ENCODE measurements at regions not wholly inside any gene's neighbourhood (a gene's known extent, or its start where the extent isn't known, plus 50 kb on each side); places are given as distances from the start of the nearest gene placed in this dataset.

DNA sequence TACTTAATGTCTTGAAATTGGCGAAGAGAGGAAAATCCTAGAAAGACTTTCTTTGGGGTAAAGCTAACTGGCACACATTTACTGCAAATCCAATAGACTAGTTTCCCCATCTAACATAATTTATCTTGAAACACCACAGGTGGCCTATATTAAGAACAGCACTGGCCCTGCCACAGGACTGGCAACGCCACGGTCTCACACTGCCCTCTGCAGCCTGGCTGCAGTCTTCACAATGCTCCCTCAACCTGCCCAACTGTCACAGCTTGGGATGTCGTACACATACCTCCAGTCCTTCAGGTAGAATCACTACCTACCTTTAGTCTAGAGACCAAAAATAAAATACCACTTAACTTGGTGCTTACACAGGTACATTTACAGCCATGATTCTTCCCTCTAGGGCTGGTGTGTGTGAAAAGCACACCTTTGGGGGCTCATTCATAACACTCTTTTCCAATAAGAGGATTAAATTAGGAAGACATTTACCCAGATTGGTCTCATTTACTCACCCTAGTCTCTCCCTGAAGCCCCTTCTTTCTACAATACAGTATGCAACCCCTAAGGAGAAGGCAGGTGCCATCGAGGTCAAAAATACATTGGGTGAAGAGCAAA lies 222.2 kb downstream of the C1D start:
- peak; percentile 77 for DNase-seq

DNA sequence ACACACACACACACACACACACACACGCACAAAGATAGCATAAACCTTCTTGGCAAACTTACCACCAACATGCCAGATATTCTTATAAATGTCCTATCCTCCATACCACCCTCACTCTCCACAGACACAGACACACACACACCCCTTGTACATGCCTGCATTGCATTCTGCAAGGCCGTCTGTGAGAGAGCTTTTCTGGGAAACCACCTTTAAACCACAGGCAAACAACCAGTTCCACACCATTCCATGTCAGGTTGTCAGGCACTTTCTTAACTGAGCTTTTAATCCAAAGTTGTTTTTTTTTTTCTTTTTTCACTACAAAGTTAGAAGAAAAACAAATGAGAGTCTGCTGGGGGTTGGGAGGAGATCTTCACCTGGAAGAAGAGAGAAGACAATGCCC lies 221.1 kb downstream of the C1D start:
- no peak for DNase-seq

- no peak for DNase-seq
Measured at GRCh38 chr2:67842375-67842959, 220.3 kb downstream of the C1D start.

- DNase-seq: no peak
Measured at GRCh38 chr2:67844024-67844540, 218.7 kb downstream of the C1D start.

GRCh38 chr2:67845621-67846369 lies 217.0 kb downstream of the C1D start:
- no peak for DNase-seq

- DNase-seq: peak; percentile 95
Measured at GRCh38 chr2:67846370-67847070, 216.3 kb downstream of the C1D start.

DNA sequence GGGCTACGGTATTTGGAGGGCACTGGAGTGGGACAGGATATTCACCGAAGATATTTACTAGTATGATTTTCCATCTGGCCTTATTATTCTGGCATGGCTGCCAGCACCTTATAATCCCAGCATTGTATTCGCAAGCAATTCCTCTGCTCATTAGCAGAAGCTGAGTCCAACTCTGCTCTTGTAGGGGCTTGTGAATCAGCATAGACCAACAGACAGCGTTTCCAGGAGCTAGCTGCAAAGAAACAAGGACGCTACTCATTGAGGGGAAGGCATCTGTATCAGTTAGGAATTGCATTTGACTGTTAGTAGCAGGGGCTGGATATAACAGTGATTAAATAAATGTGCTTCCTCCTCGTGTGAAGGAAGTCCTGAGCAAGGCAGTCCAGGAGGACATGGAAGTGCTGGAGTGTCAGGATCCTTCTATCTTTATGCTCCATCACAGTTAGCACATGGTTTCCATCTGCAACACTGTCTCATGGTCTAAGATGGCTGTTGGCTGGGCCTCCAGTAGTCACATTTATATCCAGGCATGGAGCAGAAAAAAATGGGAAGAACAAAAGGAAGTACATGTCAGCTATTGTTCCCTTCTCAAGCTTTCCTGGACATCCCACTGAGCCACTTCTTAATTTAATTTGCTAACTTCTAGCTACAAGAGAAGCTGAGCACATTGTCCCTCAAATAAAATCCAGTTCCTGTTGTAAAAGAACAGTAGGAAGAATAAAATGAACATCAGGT lies 214.1 kb downstream of the C1D start:
- no peak for DNase-seq

DNA sequence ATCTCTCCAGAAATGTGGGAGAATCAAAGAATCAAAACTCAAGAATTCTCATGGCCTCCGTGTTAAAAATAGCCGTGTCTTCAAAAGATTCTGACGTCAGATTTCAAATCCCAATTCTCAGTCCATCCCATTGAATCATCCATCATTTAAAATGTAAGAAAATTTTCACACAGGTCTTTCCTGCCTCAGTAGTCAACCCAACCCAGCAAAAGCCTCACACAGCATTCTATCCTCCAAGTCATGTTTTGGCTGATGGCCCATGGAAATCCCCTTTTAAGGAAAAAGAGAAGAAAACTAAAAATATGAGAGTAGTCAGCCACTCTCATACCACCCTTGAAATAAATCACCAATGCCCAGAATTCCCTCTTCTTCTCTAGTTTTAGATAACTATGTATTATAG lies 211.8 kb downstream of the C1D start:
- no peak for DNase-seq

GRCh38 chr2:67851956-67852824 lies 210.6 kb downstream of the C1D start:
- peak; percentile 43 for DNase-seq

GRCh38 chr2:67854103-67854743 lies 208.6 kb downstream of the C1D start:
- no peak for DNase-seq

DNA sequence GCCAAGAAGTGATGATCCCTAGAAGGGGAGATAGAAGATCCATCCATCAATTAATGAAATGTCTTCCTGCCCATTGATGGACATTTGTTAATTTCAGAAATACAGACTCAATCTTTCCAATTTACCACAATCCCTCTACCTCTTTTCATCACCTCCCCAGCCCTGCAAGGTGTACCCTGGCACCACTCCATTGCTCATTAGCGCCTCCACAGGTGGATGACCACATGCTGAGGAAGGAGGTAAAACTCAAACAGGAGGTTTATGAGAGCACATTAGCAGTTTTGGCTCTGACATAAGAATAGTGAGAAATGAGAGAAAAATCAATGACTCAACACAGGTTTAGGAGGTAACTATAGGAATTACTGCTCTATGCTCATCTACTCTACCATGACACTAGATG lies 208.0 kb downstream of the C1D start:
- no peak for DNase-seq

- no peak for DNase-seq
Measured at GRCh38 chr2:67856866-67857265, 205.9 kb downstream of the C1D start.

GRCh38 chr2:67857836-67858235 lies 205.0 kb downstream of the C1D start:
- no peak for DNase-seq

- DNase-seq: no peak
Measured at GRCh38 chr2:67858886-67859285, 203.9 kb downstream of the C1D start.

GRCh38 chr2:67865917-67866316 lies 196.9 kb downstream of the C1D start:
- DNase-seq: no peak

DNA sequence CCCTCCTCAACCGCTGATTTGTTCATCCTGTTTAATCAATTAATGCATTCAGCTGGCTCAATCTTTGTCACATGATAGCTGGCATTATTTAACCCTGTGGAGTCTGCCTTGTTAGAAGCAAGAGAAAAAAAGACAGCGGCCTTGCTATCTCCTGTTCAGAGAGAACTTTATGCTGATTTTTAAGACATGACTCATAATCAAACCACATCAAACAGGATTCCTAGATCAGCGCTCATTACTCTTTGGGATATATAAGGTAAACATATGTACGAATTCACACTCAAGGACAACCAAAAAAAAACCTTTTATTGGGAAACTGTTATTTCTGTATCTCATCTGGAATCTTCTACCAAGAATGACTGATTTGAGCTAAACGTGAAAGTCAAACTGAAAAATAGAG lies 195.1 kb downstream of the C1D start:
- no peak for DNase-seq

DNA sequence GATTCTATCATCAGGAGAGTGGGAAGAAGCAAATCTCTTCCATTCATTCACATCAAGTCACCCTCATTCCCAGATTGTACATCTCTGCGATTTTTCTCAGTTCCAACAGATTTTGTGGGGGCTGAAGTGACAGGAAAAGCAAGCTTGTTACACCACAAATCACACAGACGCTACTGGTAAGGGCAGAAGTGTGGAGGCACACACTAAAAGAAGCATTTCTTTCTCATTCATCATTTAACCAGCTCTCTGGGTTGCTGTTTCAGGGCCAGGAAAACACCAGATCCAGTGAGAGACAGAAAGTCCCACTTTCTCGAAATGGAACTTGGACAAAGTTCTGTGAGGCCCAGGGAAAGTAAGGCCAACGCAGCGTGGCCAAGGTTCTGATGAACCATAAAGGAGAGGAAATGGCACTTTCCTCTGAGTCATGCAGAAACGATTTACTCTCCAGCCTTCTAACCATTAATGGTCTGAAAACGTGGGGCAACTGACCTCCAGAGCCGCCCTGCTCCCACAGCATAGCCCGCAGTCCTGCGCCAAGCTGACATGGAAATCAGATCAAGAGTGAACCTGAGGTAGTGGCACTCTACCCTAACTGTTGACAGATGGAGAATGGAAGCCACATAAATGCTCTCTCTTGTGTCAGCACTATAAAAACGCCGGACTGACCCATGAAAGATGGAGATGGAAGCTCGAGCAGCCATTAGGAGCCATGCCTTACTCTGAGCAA lies 191.0 kb downstream of the C1D start:
- DNase-seq: no peak

DNA sequence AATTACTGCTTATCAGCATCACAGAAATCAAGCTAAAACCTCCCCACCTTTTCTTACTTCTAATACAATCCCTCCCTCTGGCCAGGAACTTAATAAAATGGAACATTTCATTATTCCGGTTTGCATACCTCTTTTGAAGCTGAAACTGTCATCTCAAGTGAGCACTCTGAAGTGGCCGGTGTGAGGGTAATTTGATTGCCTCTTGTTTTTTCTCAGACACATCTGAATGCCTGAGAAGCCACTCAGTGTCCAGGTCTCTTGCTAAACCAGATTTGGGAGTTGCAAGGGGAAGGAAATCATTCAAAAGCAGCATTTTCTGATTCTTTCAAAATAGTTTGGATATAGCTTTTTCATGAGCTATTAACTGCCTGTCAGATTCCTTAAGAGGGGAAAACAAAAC lies 190.3 kb downstream of the C1D start:
- DNase-seq: no peak

DNA sequence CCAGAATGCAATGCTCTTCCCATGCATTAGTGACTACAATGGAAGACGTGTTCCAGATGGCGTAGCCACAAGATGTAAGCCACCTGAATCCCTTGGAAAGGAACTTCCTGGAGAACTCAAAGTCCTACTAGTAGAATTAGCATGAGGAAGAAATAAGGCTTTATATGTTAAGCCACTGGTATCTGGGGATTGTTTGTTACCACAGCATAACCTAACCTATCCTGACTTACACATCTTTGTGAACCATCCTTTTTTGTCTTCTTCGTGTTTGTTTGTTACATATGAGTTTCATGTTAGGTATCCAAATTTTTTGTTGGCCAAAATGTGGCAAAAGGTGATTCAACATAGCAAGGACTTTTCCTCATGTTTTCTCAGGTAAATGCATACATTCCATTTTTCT lies 188.9 kb downstream of the C1D start:
- no peak for DNase-seq

DNA sequence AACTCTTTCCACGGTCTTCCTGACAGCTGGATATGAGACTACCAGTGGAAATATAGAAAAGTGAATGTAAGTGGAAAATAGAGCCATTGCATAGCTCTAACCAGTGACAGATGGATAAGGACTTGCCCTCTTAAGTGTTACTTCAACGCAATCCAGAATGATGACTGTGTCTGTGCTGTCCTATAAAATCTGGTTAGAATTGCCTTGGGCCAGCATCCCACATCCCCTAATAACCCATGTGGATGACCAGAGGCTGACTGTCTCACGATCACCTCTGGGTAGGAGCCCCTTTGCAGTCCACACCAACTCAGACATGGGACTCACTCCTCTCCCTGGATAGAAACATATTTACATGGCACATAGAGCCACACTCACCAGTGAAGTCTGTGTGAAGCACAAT lies 186.6 kb downstream of the C1D start:
- no peak for DNase-seq

GRCh38 chr2:67877301-67877700 lies 185.5 kb downstream of the C1D start:
- DNase-seq: peak; percentile 38

Data from NCI-H82 (cell line).